Breast epithelium (tissue), 4 donors: ENCODE measurements at regions not wholly inside any gene's neighbourhood (a gene's known extent, or its start where the extent isn't known, plus 50 kb on each side); places are given as distances from the start of the nearest gene placed in this dataset.

Source experiments
- DNase-seq, 2 donors: peaks; one replicate each; pipeline ENCODE4 v3.0.0-alpha.2; 2019; ENCODE audit warnings: low spot score in 2 of 2
- H3K27ac ChIP-seq, 2 donors: fragments of 200-600 bp; sonication (generic) in 1 of 2; one replicate each; pipeline ENCODE4 v1.5.1; 2016 to 2019; ENCODE audit warnings: mild to moderate bottlenecking in 1 of 2
- H3K27me3 ChIP-seq, 2 donors: fragments of 200-600 bp; sonication (generic) in 1 of 2; one replicate each; pipeline versions ENCODE4 v1.5.1 to v1.6.0; 2017 to 2019; ENCODE audit warnings: control low read depth in 1 of 2, mild to moderate bottlenecking in 1 of 2
- H3K36me3 ChIP-seq: fragments of 200-600 bp; one replicate; pipeline ENCODE4 v1.5.1; 2019
- H3K4me1 ChIP-seq, 2 donors: fragments of 200-600 bp; sonication (generic); one replicate each; pipeline ENCODE4 v1.5.1; 2016 to 2019; ENCODE audit warnings: control low read depth in 1 of 2
- H3K4me3 ChIP-seq, 3 donors: fragments of 200-600 bp; sonication (generic); 1 replicate in 2 of 3; 2 replicates in 1 of 3; pipeline ENCODE4 v1.5.1; 2016 to 2019; ENCODE audit warnings: mild to moderate bottlenecking in 3 of 3, moderate library complexity in 2 of 3
- H3K9me3 ChIP-seq, 2 donors: fragments of 200-600 bp; sonication (generic) in 1 of 2; one replicate each; pipeline ENCODE4 v1.5.1; 2016 to 2019; ENCODE audit warnings: control low read depth in 1 of 2
- CTCF ChIP-seq, 3 donors: fragments of 450-650 bp; IDR thresholded peaks; one replicate each; pipeline ENCODE4 v1.5.1; 2016 to 2017; ENCODE audit warnings: antibody characterized with exemption in 3 of 3, mild to moderate bottlenecking in 3 of 3, moderate library complexity in 3 of 3
- POLR2A ChIP-seq: fragments of 450-650 bp; IDR thresholded peaks from one replicate; pipeline ENCODE4 v1.6.1; 2016; ENCODE audit warnings: antibody characterized with exemption, mild to moderate bottlenecking, moderate library complexity
- POLR2AphosphoS5 ChIP-seq, 3 donors: sonication (generic); formaldehyde crosslinking; IDR thresholded peaks; one replicate each; pipeline ENCODE4 v1.6.1; 2017; ENCODE audit warnings: antibody characterized with exemption in 3 of 3
- intact Hi-C: fragments of 100-400 bp; cut with DNase I; formaldehyde crosslinking; loops from one replicate; pipeline ENCODE4 v1.15.1; 2023; ENCODE audit warnings: low total_unique reads

GRCh38 chr10:64079341-64079740, 558.1 kb downstream of the REEP3 start:
- H3K27ac ChIP-seq = no peak overlapping the region
- no peak overlapping the region for H3K4me3 ChIP-seq
- no peaks in the 10 kb centered on the region for H3K4me1 ChIP-seq
- no peaks in the 10 kb centered on the region for H3K9me3 ChIP-seq
- H3K36me3 ChIP-seq = no peaks in the 10 kb centered on the region
- H3K27me3 ChIP-seq = no peaks in the 10 kb centered on the region
- intact Hi-C loops = no loop called here
- no peak for DNase-seq
- TF ChIP-seq POLR2AphosphoS5 (IDR thresholded peaks at IDR 0.05) = no peak
- TF ChIP-seq POLR2A = no peak
- TF ChIP-seq CTCF (IDR thresholded peaks at IDR 0.05) = no peak

DNA sequence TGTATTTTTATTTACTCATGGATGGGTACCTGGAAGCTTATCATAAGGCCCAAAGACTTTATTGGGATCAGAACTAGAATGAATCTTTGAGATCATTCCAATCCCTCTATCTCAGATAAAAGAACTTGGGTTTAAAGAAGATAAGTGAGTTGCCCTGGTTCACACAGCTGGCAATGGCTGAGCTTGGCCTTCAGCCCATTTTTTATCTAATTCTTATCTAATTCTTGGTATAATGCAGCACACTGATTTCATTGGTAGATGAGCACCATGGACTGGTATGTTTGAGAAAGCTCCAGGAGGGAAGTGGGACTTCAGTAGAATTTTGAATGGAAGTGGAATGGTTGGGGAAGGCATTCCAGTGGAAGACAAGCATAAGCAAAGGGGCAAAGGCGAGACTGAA, 558.9 kb downstream of the REEP3 start:
- intact Hi-C loops = no loop called here
- TF ChIP-seq POLR2AphosphoS5 (IDR thresholded peaks at IDR 0.05) (no peak), POLR2A (no peak), CTCF (IDR thresholded peaks at IDR 0.05) (no peak)
- H3K4me1 ChIP-seq = no peaks in the 10 kb centered on the region

DNA sequence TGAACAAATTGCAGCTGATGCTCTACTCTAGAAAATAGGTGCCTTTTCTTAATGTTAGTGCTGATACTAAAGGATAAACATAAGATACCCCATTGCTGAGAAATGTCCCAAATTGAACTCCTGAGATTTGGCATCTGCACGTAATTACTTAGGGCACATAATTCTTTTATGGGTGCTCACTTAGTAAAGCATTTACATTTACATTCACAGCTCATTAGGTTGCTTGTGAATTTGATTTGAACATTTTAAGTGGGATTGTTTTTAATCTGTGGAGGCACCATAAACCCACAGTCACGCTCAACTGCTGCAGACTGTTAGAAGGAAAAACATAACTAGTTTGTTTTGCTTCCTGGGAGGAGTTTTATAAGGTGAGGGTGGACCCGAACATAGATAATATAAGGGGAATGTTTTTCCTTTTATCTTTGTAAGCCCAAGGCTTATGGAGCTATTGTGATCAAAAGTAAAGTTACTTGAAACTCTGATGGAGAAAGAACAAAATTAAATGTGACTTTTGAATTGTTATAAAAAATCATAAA, 560.8 kb downstream of the REEP3 start:
- intact Hi-C loops = no loop called here
- H3K27me3 ChIP-seq = no peaks in the 10 kb centered on the region
- H3K36me3 ChIP-seq = no peaks in the 10 kb centered on the region
- H3K27ac ChIP-seq = no peak overlapping the region
- no peaks in the 10 kb centered on the region for H3K9me3 ChIP-seq
- no peak for TF ChIP-seq POLR2A
- no peak for TF ChIP-seq POLR2AphosphoS5 (IDR thresholded peaks at IDR 0.05)
- TF ChIP-seq CTCF (IDR thresholded peaks at IDR 0.05) = no peak
- no peak for DNase-seq
- no peaks in the 10 kb centered on the region for H3K4me1 ChIP-seq
- H3K4me3 ChIP-seq = no peak overlapping the region

More for the DNA sequence above, 558.9 kb downstream of the REEP3 start:
- Histone ChIP-seq H3K27ac (no peak overlapping the region), H3K4me3 (no peak overlapping the region), H3K27me3 (no peaks in the 10 kb centered on the region), H3K36me3 (no peaks in the 10 kb centered on the region), H3K9me3 (no peaks in the 10 kb centered on the region)
- DNase-seq = no peak

- H3K27me3 ChIP-seq = no peaks in the 10 kb centered on the region
- no peaks in the 10 kb centered on the region for H3K4me1 ChIP-seq
- no peak for DNase-seq
- no peak overlapping the region for H3K4me3 ChIP-seq
- intact Hi-C loops = no loop called here
- no peak for TF ChIP-seq POLR2A
- TF ChIP-seq CTCF (IDR thresholded peaks at IDR 0.05) = no peak
- TF ChIP-seq POLR2AphosphoS5 (IDR thresholded peaks at IDR 0.05) = no peak
- H3K9me3 ChIP-seq = no peaks in the 10 kb centered on the region
- H3K27ac ChIP-seq = no peak overlapping the region
- no peaks in the 10 kb centered on the region for H3K36me3 ChIP-seq
Measured at GRCh38 chr10:64086083-64086767, 565.0 kb downstream of the REEP3 start.

DNA sequence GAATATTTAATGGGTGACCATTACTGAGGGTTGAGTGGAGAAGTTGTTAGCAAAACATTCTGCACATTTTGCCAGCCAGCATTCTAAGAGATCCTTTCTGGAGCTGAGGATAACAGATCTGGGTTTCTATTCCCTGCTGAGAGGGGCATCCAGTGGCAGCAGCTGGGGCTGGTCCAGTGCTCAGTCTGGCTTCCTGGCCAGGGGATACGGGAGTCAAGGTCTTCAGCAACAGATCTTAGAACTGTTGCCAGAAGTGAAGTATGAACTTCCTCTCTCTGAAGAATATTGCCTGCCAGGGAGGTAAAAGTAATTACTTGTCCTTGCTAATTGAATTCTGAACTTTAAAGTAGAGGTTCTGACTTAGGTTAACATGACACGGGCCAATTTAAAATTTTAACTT, 568.4 kb downstream of the REEP3 start:
- no peak overlapping the region for H3K4me3 ChIP-seq
- no peaks in the 10 kb centered on the region for H3K27me3 ChIP-seq
- no peaks in the 10 kb centered on the region for H3K9me3 ChIP-seq
- no peaks in the 10 kb centered on the region for H3K36me3 ChIP-seq
- no peak overlapping the region for H3K27ac ChIP-seq
- intact Hi-C loops = no loop called here
- no peak for TF ChIP-seq POLR2A
- no peak for TF ChIP-seq POLR2AphosphoS5 (IDR thresholded peaks at IDR 0.05)
- no peak for TF ChIP-seq CTCF (IDR thresholded peaks at IDR 0.05)
- H3K4me1 ChIP-seq = no peaks in the 10 kb centered on the region
- no peak for DNase-seq
